DOHH2 (cell line): ENCODE measurements at regions not wholly inside any gene's neighbourhood (a gene's known extent, or its start where the extent isn't known, plus 50 kb on each side); places are given as distances from the start of the nearest gene placed in this dataset.

Experiments
- H3F3A ChIP-seq: fragments of 200-600 bp; sonication (generic), shearing (Covaris generic); 2 replicates; pipeline ENCODE4 v1.6.0; 2016; ENCODE audit warnings: antibody characterized with exemption, mild to moderate bottlenecking; ENCODE audit not compliant: control insufficient read depth, insufficient read depth
- H3K27ac ChIP-seq: fragments of 200-600 bp; sonication (generic); 2 replicates; pipeline ENCODE4 v1.5.1; 2014; ENCODE audit warnings: low read depth, mild to moderate bottlenecking, low read length, moderate library complexity
- H3K27me3 ChIP-seq: fragments of 200-600 bp; sonication (generic); 2 replicates; pipeline ENCODE4 v1.6.1; 2014; ENCODE audit warnings: mild to moderate bottlenecking, low read length, mixed read lengths; ENCODE audit not compliant: control insufficient read depth
- H3K36me3 ChIP-seq: fragments of 200-600 bp; sonication (generic); 2 replicates; pipeline ENCODE4 v1.6.1; 2014; ENCODE audit warnings: mild to moderate bottlenecking, low read length, moderate library complexity, mixed read lengths; ENCODE audit not compliant: control insufficient read depth
- H3K4me1 ChIP-seq: fragments of 200-600 bp; sonication (generic); 2 replicates; pipeline ENCODE4 v1.6.1; 2014; ENCODE audit warnings: mild to moderate bottlenecking, low read length, mixed read lengths; ENCODE audit not compliant: control insufficient read depth
- H3K4me2 ChIP-seq: fragments of 200-600 bp; sonication (generic); 2 replicates; pipeline ENCODE4 v1.6.0; 2014; ENCODE audit warnings: mild to moderate bottlenecking, low read length, moderate library complexity
- H3K4me3 ChIP-seq: fragments of 200-600 bp; sonication (generic); 2 replicates; pipeline ENCODE4 v1.5.1; 2014; ENCODE audit warnings: mild to moderate bottlenecking, low read length, mixed read lengths
- H3K79me2 ChIP-seq: fragments of 200-600 bp; sonication (generic); 2 replicates; pipeline ENCODE4 v1.6.1; 2014; ENCODE audit warnings: mild to moderate bottlenecking, low read length, mixed read lengths; ENCODE audit not compliant: control insufficient read depth
- H3K9me2 ChIP-seq: fragments of 200-600 bp; sonication (generic); replicated peaks from 2 replicates; pipeline ENCODE4 v1.6.1; 2014; ENCODE audit warnings: mild to moderate bottlenecking, low read length, mixed read lengths; ENCODE audit not compliant: control insufficient read depth
- H3K9me3 ChIP-seq: fragments of 200-600 bp; sonication (generic); 2 replicates; pipeline ENCODE4 v1.6.1; 2014; ENCODE audit warnings: antibody characterized with exemption, low read length, mixed read lengths; ENCODE audit not compliant: control insufficient read depth, insufficient read depth
- H4K20me1 ChIP-seq: fragments of 200-600 bp; sonication (generic); 2 replicates; pipeline ENCODE4 v1.6.0; 2014; ENCODE audit warnings: low read depth, mild to moderate bottlenecking, antibody characterized with exemption, low read length, moderate library complexity; ENCODE audit not compliant: control insufficient read depth, insufficient read depth
- CTCF ChIP-seq: fragments of 200-600 bp; sonication (generic); IDR thresholded peaks from one replicate; pipeline ENCODE4 v1.5.1; 2014; ENCODE audit warnings: antibody characterized with exemption, mild to moderate bottlenecking, low read depth, low read length; ENCODE audit not compliant: poor library complexity, severe bottlenecking
- EZH2phosphoT487 ChIP-seq: fragments of 200-600 bp; sonication (generic); IDR thresholded peaks from 2 replicates; pipeline ENCODE4 v1.6.1; 2017; ENCODE audit warnings: borderline replicate concordance, mild to moderate bottlenecking, antibody characterized with exemption, low read length, moderate library complexity, mixed read lengths

GRCh38 chr1:99570486-99571089 lies 75.3 kb upstream of the PALMD start:
- Histone ChIP-seq H3K9me3 (no peaks in the 10 kb centered on the region), H3K79me2 (no peaks in the 10 kb centered on the region), H4K20me1 (no peaks in the 10 kb centered on the region), H3K4me2 (peak overlapping the region; percentile 39), H3K4me3 (0 out of 2 replicates have a peak overlapping the region, but pooled peaks have one; percentile 2), H3K27me3 (no peaks in the 10 kb centered on the region), H3K4me1 (peaks cover 20% of the 10 kb centered on the region), H3F3A (no peaks in the 10 kb centered on the region), H3K27ac (peak overlapping the region; percentile 26), H3K9me2 (no peaks in the 10 kb centered on the region), H3K36me3 (no peaks in the 10 kb centered on the region)
- TF ChIP-seq CTCF, result no peak
- TF ChIP-seq EZH2phosphoT487, result no peak

GRCh38 chr1:99571092-99571734 lies 74.7 kb upstream of the PALMD start:
- H3K4me3 ChIP-seq, result no peak overlapping the region
- H3K4me1 ChIP-seq, result peaks cover 20% of the 10 kb centered on the region
- peak overlapping the region; percentile 26 for H3K27ac ChIP-seq
- no peaks in the 10 kb centered on the region for H3K79me2 ChIP-seq
- H3K36me3 ChIP-seq, result no peaks in the 10 kb centered on the region
- no peaks in the 10 kb centered on the region for H3K27me3 ChIP-seq
- TF ChIP-seq CTCF (no peak), EZH2phosphoT487 (no peak)
- H3K9me3 ChIP-seq, result no peaks in the 10 kb centered on the region
- no peaks in the 10 kb centered on the region for H3K9me2 ChIP-seq
- H3F3A ChIP-seq, result no peaks in the 10 kb centered on the region
- H3K4me2 ChIP-seq, result peak overlapping the region; percentile 39; the same call in 1 of the 2 replicates
- no peaks in the 10 kb centered on the region for H4K20me1 ChIP-seq

- TF ChIP-seq CTCF (no peak), EZH2phosphoT487 (no peak)
- no peaks in the 10 kb centered on the region for H3F3A ChIP-seq
Observed at GRCh38 chr1:99573431-99574217, 72.3 kb upstream of the PALMD start.

More at GRCh38 chr1:99573431-99574217, 72.3 kb upstream of the PALMD start:
- Histone ChIP-seq H3K4me1 (peaks cover 20% of the 10 kb centered on the region), H3K36me3 (no peaks in the 10 kb centered on the region), H4K20me1 (no peaks in the 10 kb centered on the region), H3K9me2 (no peaks in the 10 kb centered on the region), H3K9me3 (no peaks in the 10 kb centered on the region), H3K27ac (no peak overlapping the region), H3K27me3 (no peaks in the 10 kb centered on the region), H3K79me2 (no peaks in the 10 kb centered on the region), H3K4me2 (no peak overlapping the region), H3K4me3 (no peak overlapping the region)
